ENCODE measurements at regions not wholly inside any gene's neighbourhood (a gene's known extent, or its start where the extent isn't known, plus 50 kb on each side); places are given as distances from the start of the nearest gene placed in this dataset.

DNA sequence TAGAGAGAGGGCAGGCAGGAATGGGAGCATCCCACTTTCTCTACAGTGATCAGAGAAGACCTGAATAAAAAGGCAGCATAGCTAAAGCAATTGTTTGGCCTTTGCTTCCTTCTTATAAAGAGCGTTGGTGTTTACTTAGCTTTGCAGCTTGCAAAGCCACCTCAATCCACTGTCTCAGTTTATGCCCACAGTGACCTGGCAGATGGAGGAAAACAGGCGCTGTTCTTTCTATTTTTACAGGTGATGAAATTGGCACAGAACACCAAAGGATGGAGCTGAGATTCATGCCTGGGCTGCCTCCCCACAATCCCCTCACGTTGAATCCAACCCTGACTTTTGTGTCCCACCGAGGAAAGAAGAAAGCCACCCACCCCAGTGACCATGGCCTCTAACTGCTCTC lies 130.5 kb downstream of the TTLL2 start (continued):
- no peak for TF ChIP-seq MBD2 (IDR thresholded peaks at IDR 0.05; ENCODE audit: borderline replicate concordance, low read depth)
- no peak for TF ChIP-seq NEUROD1 (IDR thresholded peaks at IDR 0.05; ENCODE audit: borderline replicate concordance, low read depth, low read length, partially characterized antibody)
- TF ChIP-seq, protein P1, sequence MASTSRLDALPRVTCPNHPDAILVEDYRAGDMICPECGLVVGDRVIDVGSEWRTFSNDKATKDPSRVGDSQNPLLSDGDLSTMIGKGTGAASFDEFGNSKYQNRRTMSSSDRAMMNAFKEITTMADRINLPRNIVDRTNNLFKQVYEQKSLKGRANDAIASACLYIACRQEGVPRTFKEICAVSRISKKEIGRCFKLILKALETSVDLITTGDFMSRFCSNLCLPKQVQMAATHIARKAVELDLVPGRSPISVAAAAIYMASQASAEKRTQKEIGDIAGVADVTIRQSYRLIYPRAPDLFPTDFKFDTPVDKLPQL (IDR thresholded peaks at IDR 0.05; ENCODE audit: extremely low read depth, insufficient read length) = no peak
- no peak for TF ChIP-seq CREB3L1 (IDR thresholded peaks at IDR 0.05; ENCODE audit: borderline replicate concordance, low read depth)
- TF ChIP-seq FOXJ3 (CRISPR knock-in tag; IDR thresholded peaks at IDR 0.05) = no peak

DNA sequence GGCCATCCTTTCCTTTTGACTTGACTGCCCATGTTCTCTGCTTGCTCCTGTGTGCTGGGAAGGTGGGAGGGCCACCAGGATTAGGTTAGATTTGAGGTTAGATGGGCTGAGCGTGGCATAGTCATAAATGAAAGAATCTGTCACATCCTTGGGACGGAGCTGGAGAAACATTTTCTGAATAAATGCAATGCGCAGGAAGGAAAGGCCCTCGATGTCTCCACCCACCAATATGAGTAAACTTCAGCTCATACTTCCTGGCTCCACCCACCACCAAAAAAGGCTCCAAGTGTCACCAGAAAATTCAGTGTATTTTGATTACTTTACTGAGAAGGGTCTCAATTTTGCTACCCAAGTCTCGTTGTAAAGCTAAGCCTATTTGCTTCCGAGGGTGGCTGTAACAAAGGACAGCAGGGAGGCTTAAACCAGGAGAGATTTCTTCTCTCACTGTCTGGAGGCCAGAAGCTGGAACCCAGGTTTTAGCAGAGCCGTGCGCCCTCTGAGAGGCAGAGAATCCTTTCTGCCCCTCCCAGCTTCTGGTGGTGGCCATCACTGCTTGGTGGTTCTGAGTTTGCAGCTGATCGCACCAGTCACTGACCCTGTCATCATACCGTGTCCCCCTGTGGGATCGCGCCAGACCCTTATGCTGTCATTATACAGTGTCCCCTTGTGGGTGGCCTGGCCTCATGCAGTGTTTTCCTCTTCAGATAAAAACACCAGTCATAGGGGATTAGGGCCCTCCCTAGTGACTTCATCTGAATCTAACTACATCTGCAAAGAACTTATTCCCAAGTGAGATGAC lies 137.8 kb downstream of the TTLL2 start:
- FAIRE-seq (no peak), ATAC-seq (no peak), DNase-seq (ENCODE audit: extremely low read depth in 1 of 4, low spot score in 3 of 4) (no peak)
- no peaks in the 10 kb centered on the region for H3K9me3 ChIP-seq (replicated peaks; ENCODE audit: control insufficient read depth, insufficient read depth, low read depth, low read length)
- no peak overlapping the region for H3K4me3 ChIP-seq
- H3K36me3 ChIP-seq (ENCODE audit: control insufficient read depth, insufficient read depth, low read length) = no peaks in the 10 kb centered on the region
- no peak overlapping the region for H2AFZ ChIP-seq (ENCODE audit: low read depth, low read length)
- no peak overlapping the region for H3K9ac ChIP-seq (ENCODE audit: insufficient read depth in 1 of 2, low read depth in 2 of 2, low read length in 2 of 2)
- no peak overlapping the region for H3K27ac ChIP-seq (ENCODE audit: extremely low read depth, low read depth, low read length)
- no peaks in the 10 kb centered on the region; a peak in 1 of 5 replicates for H3K4me1 ChIP-seq (replicated peaks in 1 of 2; ENCODE audit: control insufficient read depth in 2 of 2, insufficient read depth in 2 of 2, low read length in 2 of 2)
- intact Hi-C loops (cut with micrococcal nuclease) (no loop called here), in situ Hi-C loops (cut with MboI) (no loop called here)
- ChIA-PET POLR2A (interaction anchor here (0.7 kb wide), 1 partner anchor 304 kb away, joined by 3 read pairs; no protein-coding TSS in a partner anchor), CTCF (ENCODE audit: low intra/inter-chr PET ratio) (no interaction called here)
- H3K9me1 ChIP-seq (ENCODE audit: control insufficient read depth, insufficient read depth, low read length) = no peaks in the 10 kb centered on the region
- H3K27me3 ChIP-seq (ENCODE audit: control insufficient read depth in 2 of 2, insufficient read depth in 2 of 2, low read length in 2 of 2) = peaks cover 8 to 10% of the 10 kb centered on the region in 2 experiments
- H3K4me2 ChIP-seq (ENCODE audit: insufficient read depth, low read length) = no peak overlapping the region
- H3K79me2 ChIP-seq (ENCODE audit: control insufficient read depth, insufficient read depth, low read length) = no peaks in the 10 kb centered on the region
- H4K20me1 ChIP-seq (replicated peaks; ENCODE audit: control insufficient read depth, insufficient read depth, low read length) = no peaks in the 10 kb centered on the region
- BruUV-seq (replicated peaks) = no TSS peak
- under 1% methylated on average over 12 of the region's 12 CpGs for WGBS (ENCODE audit: insufficient coverage, low coverage, missing lambda C conversion rate)
- no peak for TF ChIP-seq ZNF197 (CRISPR knock-in tag; IDR thresholded peaks at IDR 0.05; ENCODE audit: low read depth)
- TF ChIP-seq SMARCA4 (IDR thresholded peaks at IDR 0.05) = no peak
- no peak for TF ChIP-seq KDM4B (IDR thresholded peaks at IDR 0.05; ENCODE audit: borderline replicate concordance in 2 of 2, low read depth in 1 of 2)
- TF ChIP-seq ZNF644 (tag; IDR thresholded peaks at IDR 0.05; ENCODE audit: low read depth) = no peak
- no peak for TF ChIP-seq ZNF668 (CRISPR knock-in tag; IDR thresholded peaks at IDR 0.05)
- no peak for TF ChIP-seq SREBF1 (IDR thresholded peaks at IDR 0.05; ENCODE audit: borderline replicate concordance, low read depth, low read length)
- no peak for TF ChIP-seq MCM7 (IDR thresholded peaks at IDR 0.05)
- TF ChIP-seq ARNT (IDR thresholded peaks at IDR 0.05) = no peak
- no peak for TF ChIP-seq STAG1 (CRISPR knock-in tag; IDR thresholded peaks at IDR 0.05; ENCODE audit: borderline replicate concordance)
- no peak for TF ChIP-seq ZNF347 (CRISPR knock-in tag; IDR thresholded peaks at IDR 0.05; ENCODE audit: low read depth)
- TF ChIP-seq RBM14 (IDR thresholded peaks at IDR 0.05; ENCODE audit: borderline replicate concordance, insufficient read depth, low read depth, low read length) = no peak
- no peak for TF ChIP-seq ZFX (CRISPR knock-in tag; IDR thresholded peaks at IDR 0.05)
- TF ChIP-seq BRD9 (IDR thresholded peaks at IDR 0.05; ENCODE audit: low read depth, partially characterized antibody) = no peak
- TF ChIP-seq SNIP1 (IDR thresholded peaks at IDR 0.05; ENCODE audit: low read depth) = no peak
